ENCODE measurements at regions not wholly inside any gene's neighbourhood (a gene's known extent, or its start where the extent isn't known, plus 50 kb on each side); places are given as distances from the start of the nearest gene placed in this dataset.

- H2AFZ ChIP-seq, result no peak overlapping the region
- no peaks in the 10 kb centered on the region for H4K20me1 ChIP-seq (ENCODE audit: insufficient read depth, poor library complexity, severe bottlenecking)
- DNase-seq (ENCODE audit: low spot score), result no peak
- no peaks in the 10 kb centered on the region for H3K36me3 ChIP-seq (replicated peaks; ENCODE audit: insufficient read depth, low read depth)
- H3K4me1 ChIP-seq (ENCODE audit: insufficient read depth), result no peaks in the 10 kb centered on the region
- H3K4me3 ChIP-seq, result no peak overlapping the region
- no peaks in the 10 kb centered on the region for H3K27me3 ChIP-seq
- no peak overlapping the region for H3K4me2 ChIP-seq
- no peaks in the 10 kb centered on the region for H3K79me2 ChIP-seq
- H3K9me2 ChIP-seq (replicated peaks; ENCODE audit: insufficient read depth), result no peaks in the 10 kb centered on the region
- H3K27ac ChIP-seq, result no peak overlapping the region
- 80% methylated on average over 16 of the region's 16 CpGs for WGBS (ENCODE audit: low lambda C conversion rate, missing lambda C conversion rate)
- H3K9me3 ChIP-seq (ENCODE audit: low read depth), result no peaks in the 10 kb centered on the region
- TF ChIP-seq EZH2 (IDR thresholded peaks at IDR 0.05; ENCODE audit: borderline replicate concordance), result no peak
- no peak for TF ChIP-seq CTCF (IDR thresholded peaks at IDR 0.05; ENCODE audit: poor library complexity)
- no peak for TF ChIP-seq EZH2phosphoT487 (IDR thresholded peaks at IDR 0.05; ENCODE audit: low read depth, severe bottlenecking, unreplicated experiment)
Observed at GRCh38 chr4:53959343-53960120, 104.9 kb downstream of the CHIC2 start.

DNA sequence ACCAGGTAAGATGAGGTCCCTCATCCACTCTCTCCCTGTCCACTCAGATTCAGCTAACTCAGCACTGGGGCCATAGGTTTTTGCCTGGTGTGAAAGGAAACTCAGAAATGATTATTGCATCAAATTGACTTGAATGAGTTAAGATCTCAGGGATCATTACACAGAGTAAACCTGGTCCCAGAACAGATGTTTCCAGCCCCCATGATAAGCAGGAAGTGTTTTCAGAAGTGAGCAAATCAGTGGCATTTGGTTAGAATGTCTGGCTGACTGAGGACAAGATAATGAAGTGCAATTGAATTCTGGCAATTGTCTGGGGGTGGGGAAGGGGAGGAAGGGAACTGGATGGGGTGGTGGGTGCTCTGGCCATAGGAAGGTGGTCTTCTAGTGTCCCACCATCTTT is 108.0 kb downstream of the CHIC2 start:
- Histone ChIP-seq H2AFZ (no peak overlapping the region), H4K20me1 (ENCODE audit: insufficient read depth, poor library complexity, severe bottlenecking) (no peaks in the 10 kb centered on the region), H3K9me3 (ENCODE audit: low read depth) (no peaks in the 10 kb centered on the region), H3K79me2 (no peaks in the 10 kb centered on the region), H3K4me2 (no peak overlapping the region), H3K27ac (no peak overlapping the region), H3K9me2 (replicated peaks; ENCODE audit: insufficient read depth) (no peaks in the 10 kb centered on the region), H3K36me3 (replicated peaks; ENCODE audit: insufficient read depth, low read depth) (no peaks in the 10 kb centered on the region), H3K27me3 (no peaks in the 10 kb centered on the region), H3K4me1 (ENCODE audit: insufficient read depth) (no peaks in the 10 kb centered on the region), H3K4me3 (no peak overlapping the region)
- TF ChIP-seq CTCF (IDR thresholded peaks at IDR 0.05; ENCODE audit: poor library complexity) (no peak), EZH2phosphoT487 (IDR thresholded peaks at IDR 0.05; ENCODE audit: low read depth, severe bottlenecking, unreplicated experiment) (no peak), EZH2 (IDR thresholded peaks at IDR 0.05; ENCODE audit: borderline replicate concordance) (no peak)
- no peak for DNase-seq (ENCODE audit: low spot score)

GRCh38 chr4:53956053-53956452 is 108.4 kb downstream of the CHIC2 start:
- no peaks in the 10 kb centered on the region for H4K20me1 ChIP-seq (ENCODE audit: insufficient read depth, poor library complexity, severe bottlenecking)
- H3K9me2 ChIP-seq (replicated peaks; ENCODE audit: insufficient read depth), result no peaks in the 10 kb centered on the region
- WGBS (ENCODE audit: low lambda C conversion rate, missing lambda C conversion rate), result 73% methylated on average over 5 of the region's 5 CpGs
- H3K9me3 ChIP-seq (ENCODE audit: low read depth), result no peaks in the 10 kb centered on the region
- no peak overlapping the region for H3K27ac ChIP-seq
- no peak overlapping the region for H3K4me3 ChIP-seq
- no peaks in the 10 kb centered on the region for H3K79me2 ChIP-seq
- no peak overlapping the region for H3K4me2 ChIP-seq
- no peaks in the 10 kb centered on the region for H3K4me1 ChIP-seq (ENCODE audit: insufficient read depth)
- no peak overlapping the region for H2AFZ ChIP-seq
- TF ChIP-seq EZH2phosphoT487 (IDR thresholded peaks at IDR 0.05; ENCODE audit: low read depth, severe bottlenecking, unreplicated experiment) (no peak), CTCF (IDR thresholded peaks at IDR 0.05; ENCODE audit: poor library complexity) (no peak), EZH2 (IDR thresholded peaks at IDR 0.05; ENCODE audit: borderline replicate concordance) (no peak)
- no peaks in the 10 kb centered on the region for H3K27me3 ChIP-seq
- no peak for DNase-seq (ENCODE audit: low spot score)
- H3K36me3 ChIP-seq (replicated peaks; ENCODE audit: insufficient read depth, low read depth), result no peaks in the 10 kb centered on the region

Data from hepatocyte (in vitro differentiated cells).